GM18951 (cell line): ENCODE measurements at regions not wholly inside any gene's neighbourhood (a gene's known extent, or its start where the extent isn't known, plus 50 kb on each side); places are given as distances from the start of the nearest gene placed in this dataset.
"Not testable (repeated sequence)": the region's sequence is repeated elsewhere in the genome, so short reads cannot be mapped to it uniquely, and the experiment has no call there.

Experiments
- POLR2A ChIP-seq: IDR thresholded peaks from 4 replicates; pipeline ENCODE4 v1.6.1; 2011; ENCODE audit warnings: mild to moderate bottlenecking; ENCODE audit not compliant: insufficient read length, insufficient read depth; ENCODE audit errors: extremely low read depth
- in situ Hi-C: fragments of 300-500 bp; cut with MboI; formaldehyde crosslinking; loops from one replicate; pipeline ENCODE4 v1.12.0; 2022; ENCODE audit warnings: low sequenced_read_pairs, mixed read lengths, inconsistent platforms; ENCODE audit not compliant: unreplicated experiment

DNA sequence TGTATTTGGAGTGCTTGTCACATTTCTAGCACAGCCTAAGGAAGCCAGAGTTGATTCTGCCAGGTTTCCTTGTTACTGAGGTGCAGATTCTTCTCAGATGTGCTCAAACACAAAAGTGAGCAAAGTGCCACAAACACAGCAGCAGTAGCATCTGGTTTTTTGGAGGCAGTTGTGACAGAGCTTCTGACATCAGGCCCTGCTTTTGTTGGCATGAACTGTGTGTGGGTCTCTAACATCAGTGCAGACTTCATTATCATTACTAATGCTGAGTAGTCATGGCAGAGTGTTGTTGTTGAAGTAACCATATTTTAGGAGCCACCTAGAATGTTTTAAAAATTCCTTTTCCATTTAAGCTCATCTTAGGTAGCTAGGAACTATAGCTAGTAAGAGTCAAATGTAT lies 656.6 kb downstream of the ANKRD50 start:
- no peak for TF ChIP-seq POLR2A
- in situ Hi-C loops, result no loop called here

DNA sequence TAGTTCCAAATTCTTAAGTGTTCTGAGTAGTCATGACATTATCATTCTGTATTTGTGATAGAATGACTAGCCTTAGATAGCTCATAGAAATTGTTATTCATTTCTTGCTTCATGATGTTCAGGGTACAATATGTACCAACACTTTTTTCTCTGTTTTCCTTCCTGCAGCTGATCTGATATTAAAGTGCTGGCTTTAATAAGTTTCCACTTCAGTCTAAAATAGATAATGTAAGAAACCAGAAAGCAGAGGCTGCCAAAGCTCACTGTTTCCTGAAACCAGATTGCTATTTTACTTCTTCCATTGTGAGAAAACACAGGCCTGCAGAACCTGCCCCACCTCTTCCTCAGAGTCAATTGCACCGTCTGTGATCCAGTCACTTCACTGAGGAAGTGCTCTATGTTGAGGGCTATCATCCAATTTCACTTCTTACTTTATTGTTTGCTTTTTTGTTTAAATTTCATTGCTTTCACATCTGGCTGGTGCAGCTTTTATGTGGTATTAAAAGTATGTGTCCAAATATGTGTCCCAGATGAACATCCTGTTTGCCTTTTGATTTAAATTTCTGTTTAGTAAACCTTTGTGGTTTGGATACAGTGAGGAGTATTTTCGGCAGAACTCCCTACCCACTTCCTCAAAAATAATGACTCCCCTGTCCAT lies 652.1 kb downstream of the ANKRD50 start:
- in situ Hi-C loops, result no loop called here
- TF ChIP-seq POLR2A, result no peak

DNA sequence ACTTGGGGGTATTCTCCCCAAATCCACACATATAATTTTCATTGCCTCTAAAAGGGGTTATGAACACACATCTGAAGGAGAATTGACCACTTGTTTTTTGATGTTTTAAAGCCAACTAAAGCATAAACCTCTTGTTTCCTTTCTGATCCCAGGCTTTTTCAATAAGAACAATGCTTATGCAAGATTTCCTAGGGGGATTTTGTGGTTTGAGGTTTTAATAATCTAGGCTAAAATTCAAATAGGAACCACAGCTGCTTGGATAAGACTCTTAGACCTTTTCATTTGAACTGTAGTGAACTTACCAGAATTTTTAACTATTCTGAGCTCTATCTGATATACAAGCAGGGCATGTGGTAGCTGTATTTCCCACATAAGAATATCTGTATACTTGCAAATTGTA lies 651.1 kb downstream of the ANKRD50 start:
- in situ Hi-C loops, result no loop called here
- TF ChIP-seq POLR2A, result no peak

DNA sequence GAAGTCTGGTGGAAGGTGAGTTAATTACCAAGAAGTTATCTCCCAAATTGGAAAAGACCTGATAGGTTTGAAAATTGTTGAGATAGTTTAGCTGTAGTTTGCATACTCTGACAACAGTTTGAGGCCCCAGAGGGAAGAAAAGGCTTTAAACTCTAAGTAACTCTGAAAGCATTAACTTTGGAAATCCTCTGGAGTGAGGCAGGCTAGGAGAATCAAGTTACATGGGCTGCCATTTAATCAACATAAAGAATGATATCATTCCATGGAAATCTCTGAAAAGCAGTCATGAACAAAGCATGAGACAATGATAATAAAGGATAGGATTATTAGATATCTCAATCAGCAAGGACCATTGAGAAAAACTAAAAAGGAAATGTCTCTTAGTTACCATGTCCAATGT lies 647.1 kb downstream of the ANKRD50 start:
- TF ChIP-seq POLR2A, result no peak
- in situ Hi-C loops, result no loop called here

DNA sequence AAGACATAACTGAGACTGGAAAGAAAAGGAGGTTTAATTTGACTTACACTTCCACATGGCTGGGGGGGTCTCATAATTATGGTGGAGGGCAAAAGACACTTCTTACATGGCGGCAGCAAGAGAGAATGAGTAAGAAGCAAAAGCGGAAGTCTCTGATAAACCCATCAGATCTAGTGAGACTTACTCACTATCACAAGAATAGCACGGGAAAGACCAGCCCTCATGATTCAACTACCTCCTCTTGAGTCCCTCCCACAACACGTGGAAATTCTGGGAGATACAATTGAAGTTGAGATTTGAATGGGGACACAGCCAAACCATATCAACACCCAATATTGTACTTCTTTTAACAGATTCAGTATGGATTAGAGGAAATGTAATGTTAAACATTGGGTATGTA lies 646.6 kb downstream of the ANKRD50 start:
- TF ChIP-seq POLR2A, result no peak
- in situ Hi-C loops, result no loop called here

DNA sequence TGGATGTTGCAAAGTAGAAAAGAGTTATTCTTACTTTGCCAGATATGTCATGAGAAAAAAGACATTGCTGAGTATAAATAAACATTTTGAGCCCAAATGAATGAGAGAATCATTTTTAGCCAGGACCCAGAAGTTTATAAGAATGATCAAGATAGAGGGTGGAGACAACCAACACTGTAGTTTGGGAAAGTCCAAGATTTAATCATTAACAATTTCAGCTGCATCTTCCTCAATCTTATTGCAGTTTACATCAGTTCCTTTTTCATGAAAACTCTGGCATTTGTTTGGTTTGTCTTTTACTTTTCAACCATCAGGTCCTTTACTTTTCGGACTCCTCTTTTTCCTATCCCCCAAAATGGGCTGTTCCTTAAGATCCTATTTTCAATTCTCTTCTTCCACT lies 645.9 kb downstream of the ANKRD50 start:
- no peak for TF ChIP-seq POLR2A
- in situ Hi-C loops, result no loop called here

DNA sequence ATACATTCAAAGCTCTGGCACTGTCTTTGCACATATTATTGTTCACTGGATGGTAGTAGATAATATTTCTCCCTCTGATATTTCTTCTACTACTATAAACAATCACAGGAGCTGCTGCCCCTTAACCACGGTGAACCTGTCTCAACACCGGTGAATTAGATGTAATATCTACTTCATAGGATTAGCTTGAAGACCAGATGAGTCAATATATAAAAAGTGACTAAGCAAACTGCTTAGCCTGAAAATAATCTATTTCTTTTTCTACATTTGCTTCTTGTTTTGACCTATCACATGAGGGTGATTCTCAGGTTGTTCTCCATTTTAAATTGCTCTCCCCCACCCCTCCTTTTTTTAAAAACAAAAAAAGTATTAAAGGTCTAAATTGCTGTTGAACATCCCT lies 645.5 kb downstream of the ANKRD50 start:
- in situ Hi-C loops, result no loop called here
- no peak for TF ChIP-seq POLR2A

DNA sequence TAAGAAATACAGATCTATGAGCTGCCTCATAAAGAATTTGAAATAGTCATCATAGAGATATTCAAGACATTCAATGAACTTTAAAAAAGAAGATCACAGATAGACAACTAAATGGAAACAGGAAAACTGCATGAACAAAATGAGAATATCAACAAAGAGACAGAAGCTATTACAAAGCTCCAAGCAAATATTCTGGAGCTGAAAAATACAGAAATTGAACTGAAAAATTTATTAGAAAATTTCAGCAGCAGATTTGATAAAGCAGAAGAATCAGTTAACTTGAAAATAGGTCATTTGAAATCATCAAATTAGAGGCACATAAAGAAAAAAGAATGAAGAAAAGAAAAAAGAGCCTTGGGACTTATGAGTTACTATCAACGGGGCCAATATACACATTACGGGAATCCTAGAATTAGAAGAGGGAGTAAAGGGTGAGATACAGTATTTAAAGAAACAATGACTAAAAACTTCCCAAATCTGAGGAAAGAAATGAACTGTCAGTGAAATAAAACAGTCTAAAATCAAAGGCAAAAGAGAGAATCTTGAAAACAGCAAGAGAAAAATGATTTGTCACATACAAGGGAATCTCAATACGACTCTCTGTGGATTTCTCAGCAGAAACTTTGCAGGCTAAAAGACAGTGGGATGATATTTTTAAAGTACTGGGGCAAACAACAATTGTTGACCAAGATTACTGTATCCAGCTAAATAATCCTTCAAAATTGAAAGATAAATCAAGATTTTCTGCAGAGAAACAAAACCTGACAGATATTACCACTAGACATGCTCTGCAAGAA lies 641.6 kb downstream of the ANKRD50 start:
- in situ Hi-C loops, result no loop called here
- no peak for TF ChIP-seq POLR2A

DNA sequence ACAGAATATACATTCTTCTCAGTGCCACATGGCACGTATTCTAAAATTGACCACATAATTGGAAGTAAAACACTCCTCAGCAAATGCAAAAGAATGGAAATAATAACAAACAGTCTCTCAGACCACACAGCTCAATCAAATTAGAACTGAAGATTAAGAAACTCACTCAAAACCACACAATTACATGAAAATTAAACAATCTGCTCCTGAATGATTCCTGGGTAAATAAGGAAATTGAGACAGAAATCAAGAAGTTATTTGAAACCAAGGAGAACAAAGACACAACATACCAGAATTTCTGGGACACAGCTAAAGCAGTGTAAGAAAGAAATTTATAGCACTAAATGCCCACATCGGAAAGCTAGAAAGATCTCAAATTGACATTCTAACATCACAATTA lies 637.3 kb downstream of the ANKRD50 start:
- in situ Hi-C loops, result not testable (repeated sequence)

DNA sequence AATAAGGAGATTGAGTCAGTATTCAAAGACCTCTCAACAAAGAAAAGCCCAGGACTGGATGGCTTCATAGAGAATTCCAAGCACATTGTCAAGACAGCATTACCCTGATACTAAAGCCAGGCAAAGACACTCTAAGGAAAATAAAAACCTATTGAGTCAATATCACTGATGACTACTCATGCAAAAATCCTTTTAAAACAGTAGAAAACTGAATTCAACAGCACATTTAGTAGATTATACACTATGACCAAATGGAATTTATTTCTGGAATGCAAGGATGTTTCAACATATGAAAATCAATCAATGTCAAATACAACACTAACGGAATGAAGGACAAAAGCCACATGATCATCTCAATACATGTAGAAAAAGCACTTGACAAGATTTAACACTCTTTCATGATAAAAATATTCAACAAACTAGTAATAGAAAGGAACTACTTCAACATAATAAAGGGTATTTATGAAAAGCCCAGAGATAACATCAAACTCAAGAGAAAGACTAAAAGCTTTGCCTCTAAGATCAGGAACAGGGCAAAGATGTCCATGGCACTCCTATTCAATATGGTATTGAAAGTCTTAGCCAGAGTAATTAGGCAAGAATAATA lies 633.3 kb downstream of the ANKRD50 start:
- no peak for TF ChIP-seq POLR2A
- in situ Hi-C loops, result no loop called here

DNA sequence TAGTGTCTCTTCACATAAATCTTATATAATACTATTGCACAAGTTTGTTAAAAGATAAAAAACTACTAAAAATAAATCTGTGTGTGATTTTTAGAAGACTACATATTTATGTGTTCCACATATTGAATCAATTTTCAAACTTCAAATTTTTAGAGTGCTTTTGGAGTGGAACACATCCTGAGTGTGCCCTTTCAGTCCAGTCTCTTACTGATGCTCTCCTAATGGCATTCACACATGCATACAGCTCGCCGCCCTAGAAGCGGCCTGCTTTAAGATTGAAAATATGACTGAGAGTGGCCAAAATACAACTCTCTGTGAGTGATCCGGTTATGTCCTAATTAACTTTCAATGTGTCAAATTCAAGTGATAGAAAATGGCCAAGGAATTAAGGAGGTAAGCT lies 628.8 kb downstream of the ANKRD50 start:
- in situ Hi-C loops, result no loop called here
- TF ChIP-seq POLR2A, result no peak

DNA sequence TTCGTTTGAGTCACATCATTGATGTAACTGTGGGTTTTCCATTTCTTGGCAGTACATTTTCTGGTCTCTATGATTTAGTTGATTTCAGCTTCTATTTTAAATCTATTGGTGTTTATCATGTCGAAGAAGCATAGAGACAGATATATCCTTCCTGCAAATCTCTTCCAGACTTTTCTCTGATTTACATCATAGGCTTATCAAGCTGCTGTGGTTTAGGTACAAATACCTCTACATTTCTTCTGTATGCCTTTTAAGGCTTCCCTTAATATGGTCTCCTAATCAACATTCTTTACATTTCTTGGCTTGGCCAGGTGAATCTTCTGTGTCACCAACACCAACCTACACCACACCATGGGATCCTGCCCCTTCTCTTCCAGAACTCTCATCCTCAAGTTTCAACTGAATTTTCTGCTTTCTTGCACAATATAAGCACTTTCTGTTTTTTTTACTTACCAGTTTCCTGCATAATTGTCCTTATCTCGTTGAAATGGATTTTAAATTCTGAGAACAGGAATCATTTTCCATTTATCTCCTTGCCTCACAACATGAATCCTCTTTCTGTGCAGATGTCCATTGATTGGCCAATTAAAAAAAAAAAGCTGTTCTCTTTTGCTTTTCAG lies 626.9 kb downstream of the ANKRD50 start:
- TF ChIP-seq POLR2A, result no peak
- in situ Hi-C loops, result no loop called here

DNA sequence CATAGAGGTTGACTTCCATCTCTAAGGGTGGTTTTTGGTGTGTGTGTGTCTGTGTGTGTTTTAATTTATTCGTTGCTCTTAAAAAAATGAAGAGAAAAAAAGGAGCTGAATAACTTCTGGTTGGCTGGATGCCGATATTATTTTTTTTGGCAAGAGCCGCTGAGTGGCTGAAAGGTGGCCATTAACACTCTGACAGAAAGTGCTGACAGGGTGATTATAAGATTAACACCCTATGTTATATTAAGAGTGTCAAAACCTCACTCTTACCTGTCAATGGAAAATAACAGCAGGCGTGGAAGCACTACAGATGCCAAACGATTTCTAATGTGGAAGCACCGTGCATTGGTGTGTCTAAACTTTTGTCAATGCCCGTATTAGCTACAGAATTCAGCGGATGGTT lies 622.5 kb downstream of the ANKRD50 start:
- no peak for TF ChIP-seq POLR2A
- in situ Hi-C loops, result no loop called here

DNA sequence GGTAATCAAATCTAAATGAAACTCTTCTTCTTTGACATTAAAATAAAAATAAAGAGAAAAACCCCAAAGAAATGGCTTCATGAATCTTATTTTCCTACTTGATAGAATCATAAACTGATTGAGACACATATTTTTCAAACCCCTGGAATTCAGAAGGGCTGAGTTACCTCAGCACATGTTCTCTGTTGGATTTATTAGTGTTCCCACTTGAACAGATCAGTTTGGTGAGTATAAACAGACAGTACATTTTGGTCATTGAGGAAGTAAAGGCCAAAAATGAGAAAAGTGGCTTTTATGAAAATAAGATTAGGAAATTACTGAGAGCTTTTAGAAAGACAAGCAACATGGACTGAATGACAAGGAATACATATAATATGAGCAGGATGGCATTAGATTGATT lies 620.4 kb downstream of the ANKRD50 start:
- TF ChIP-seq POLR2A, result no peak

More for the DNA sequence above, 620.4 kb downstream of the ANKRD50 start:
- in situ Hi-C loops, result no loop called here
